Transverse colon (tissue), 4 donors: ENCODE measurements at regions not wholly inside any gene's neighbourhood (a gene's known extent, or its start where the extent isn't known, plus 50 kb on each side); places are given as distances from the start of the nearest gene placed in this dataset.

ENCODE experiments used
- EP300 ChIP-seq: sonication (generic); formaldehyde crosslinking; IDR thresholded peaks from one replicate; pipeline ENCODE4 v1.6.1; 2017; ENCODE audit warnings: antibody characterized with exemption, low read depth
- POLR2A ChIP-seq: fragments of 450-650 bp; IDR thresholded peaks from one replicate; pipeline ENCODE4 v1.6.1; 2016; ENCODE audit warnings: antibody characterized with exemption, mild to moderate bottlenecking, moderate library complexity
- POLR2AphosphoS5 ChIP-seq, 3 donors: sonication (generic); formaldehyde crosslinking; IDR thresholded peaks; one replicate each; pipeline ENCODE4 v1.6.1; 2016; ENCODE audit warnings: antibody characterized with exemption in 3 of 3
- TF ChIP-seq, protein P1 (sequence below), 5 experiments: fragments of 200-600 bp in 3 of 5; fragments of 450-650 bp in 2 of 5; sonication (generic) in 3 of 5; IDR thresholded peaks; 1 replicate in 2 of 5; 2 replicates in 3 of 5; pipeline ENCODE4 v1.5.1; 2016 to 2017; ENCODE audit warnings: antibody characterized with exemption in 5 of 5, inconsistent platforms in 3 of 5, mild to moderate bottlenecking in 2 of 5, moderate library complexity in 1 of 5

DNA sequence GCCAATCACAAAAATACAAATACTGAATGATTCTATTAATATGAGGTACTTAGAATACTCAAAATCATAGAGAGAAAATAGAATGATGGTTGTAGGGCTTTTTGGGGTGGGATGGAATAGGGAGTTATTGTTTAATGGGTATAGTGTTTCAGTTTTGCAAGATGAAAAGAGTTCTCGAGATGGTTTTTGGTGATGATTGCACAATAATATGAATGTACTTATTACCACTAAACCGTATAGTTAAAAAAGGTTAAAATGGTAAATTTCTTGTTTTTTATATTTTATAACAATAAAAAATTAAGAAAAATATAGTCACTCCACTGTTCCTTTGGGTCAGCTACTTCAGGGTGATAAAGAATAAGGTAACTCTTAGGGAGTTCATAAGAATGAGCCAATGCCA is 560.1 kb downstream of the TDRD15 start:
- TF ChIP-seq EP300 (no peak), POLR2A (no peak), POLR2AphosphoS5 (IDR thresholded peaks at IDR 0.05) (no peak)
- TF ChIP-seq, protein P1, sequence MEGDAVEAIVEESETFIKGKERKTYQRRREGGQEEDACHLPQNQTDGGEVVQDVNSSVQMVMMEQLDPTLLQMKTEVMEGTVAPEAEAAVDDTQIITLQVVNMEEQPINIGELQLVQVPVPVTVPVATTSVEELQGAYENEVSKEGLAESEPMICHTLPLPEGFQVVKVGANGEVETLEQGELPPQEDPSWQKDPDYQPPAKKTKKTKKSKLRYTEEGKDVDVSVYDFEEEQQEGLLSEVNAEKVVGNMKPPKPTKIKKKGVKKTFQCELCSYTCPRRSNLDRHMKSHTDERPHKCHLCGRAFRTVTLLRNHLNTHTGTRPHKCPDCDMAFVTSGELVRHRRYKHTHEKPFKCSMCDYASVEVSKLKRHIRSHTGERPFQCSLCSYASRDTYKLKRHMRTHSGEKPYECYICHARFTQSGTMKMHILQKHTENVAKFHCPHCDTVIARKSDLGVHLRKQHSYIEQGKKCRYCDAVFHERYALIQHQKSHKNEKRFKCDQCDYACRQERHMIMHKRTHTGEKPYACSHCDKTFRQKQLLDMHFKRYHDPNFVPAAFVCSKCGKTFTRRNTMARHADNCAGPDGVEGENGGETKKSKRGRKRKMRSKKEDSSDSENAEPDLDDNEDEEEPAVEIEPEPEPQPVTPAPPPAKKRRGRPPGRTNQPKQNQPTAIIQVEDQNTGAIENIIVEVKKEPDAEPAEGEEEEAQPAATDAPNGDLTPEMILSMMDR (IDR thresholded peaks at IDR 0.05) = no peak
